Ascending aorta (tissue), 2 donors: ENCODE measurements at regions not wholly inside any gene's neighbourhood (a gene's known extent, or its start where the extent isn't known, plus 50 kb on each side); places are given as distances from the start of the nearest gene placed in this dataset.

Experiments
- DNase-seq, 2 donors: peaks; one replicate each; pipeline ENCODE4 v3.0.0-alpha.2; 2019; ENCODE audit warnings: low spot score in 2 of 2
- H3K27ac ChIP-seq, 2 donors: fragments of 200-600 bp; sonication (generic); one replicate each; pipeline ENCODE4 v1.5.1; 2016 to 2017; ENCODE audit warnings: mild to moderate bottlenecking in 1 of 2
- H3K27me3 ChIP-seq: fragments of 200-600 bp; sonication (generic); one replicate; pipeline ENCODE4 v1.5.1; 2017
- H3K36me3 ChIP-seq, 2 donors: fragments of 200-600 bp; sonication (generic); one replicate each; pipeline ENCODE4 v1.5.1; 2016
- H3K4me1 ChIP-seq, 2 donors: fragments of 200-600 bp; sonication (generic); one replicate each; pipeline ENCODE4 v1.5.1; 2016 to 2017; ENCODE audit warnings: mild to moderate bottlenecking in 1 of 2
- H3K4me3 ChIP-seq, 2 donors: fragments of 200-600 bp; sonication (generic); one replicate each; pipeline ENCODE4 v1.5.1; 2016 to 2017; ENCODE audit warnings: mild to moderate bottlenecking in 1 of 2
- H3K9me3 ChIP-seq, 2 donors: fragments of 200-600 bp; sonication (generic); one replicate each; pipeline ENCODE4 v1.5.1; 2016
- CTCF ChIP-seq, 3 experiments: fragments of 200-600 bp in 2 of 3; fragments of 450-650 bp in 1 of 3; sonication (generic) in 2 of 3; IDR thresholded peaks; one replicate each; pipeline ENCODE4 v1.5.1; 2016 to 2019; ENCODE audit warnings: antibody characterized with exemption in 3 of 3, mild to moderate bottlenecking in 1 of 3, moderate library complexity in 1 of 3
- intact Hi-C: fragments of 100-400 bp; cut with DNase I; formaldehyde crosslinking; loops from one replicate; pipeline ENCODE4 v1.15.1; 2023

GRCh38 chr2:176582176-176582575, 312.9 kb downstream of the MTX2 start:
- H3K9me3 ChIP-seq: no peaks in the 10 kb centered on the region
- intact Hi-C loops: no loop called here
- no peak overlapping the region for H3K4me3 ChIP-seq
- H3K27me3 ChIP-seq: no peaks in the 10 kb centered on the region
- no peak for TF ChIP-seq CTCF (IDR thresholded peaks at IDR 0.05)
- H3K4me1 ChIP-seq: no peaks in the 10 kb centered on the region
- H3K36me3 ChIP-seq: no peaks in the 10 kb centered on the region
- H3K27ac ChIP-seq: no peak overlapping the region
- no peak for DNase-seq

DNA sequence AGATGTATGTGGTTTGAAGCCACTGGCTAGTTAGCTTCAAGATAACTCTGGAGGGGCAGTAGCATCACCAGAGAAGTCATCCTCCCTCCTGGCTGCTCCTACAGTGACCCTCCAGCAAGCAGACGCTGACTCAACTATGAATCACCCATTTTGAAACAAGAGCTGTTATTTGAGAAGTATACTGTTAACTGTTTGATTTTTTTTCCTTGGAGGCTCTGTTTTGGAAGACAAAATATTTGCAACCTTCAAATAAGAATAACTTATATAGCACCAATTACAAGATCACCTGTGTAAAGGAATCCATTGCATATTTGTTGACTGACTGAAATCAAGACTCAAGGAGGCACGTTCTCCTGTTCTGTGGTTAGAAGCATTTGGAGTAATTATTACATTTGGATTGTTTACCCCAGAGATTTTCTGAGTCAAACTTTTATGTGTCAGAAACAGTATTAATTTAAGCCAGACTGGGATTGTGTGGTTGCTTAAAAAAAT, 313.8 kb downstream of the MTX2 start:
- no peak overlapping the region for H3K27ac ChIP-seq
- no peaks in the 10 kb centered on the region for H3K27me3 ChIP-seq
- intact Hi-C loops: no loop called here
- no peaks in the 10 kb centered on the region for H3K36me3 ChIP-seq
- TF ChIP-seq CTCF (IDR thresholded peaks at IDR 0.05): no peak
- no peak overlapping the region for H3K4me3 ChIP-seq
- no peaks in the 10 kb centered on the region for H3K9me3 ChIP-seq
- DNase-seq: no peak
- H3K4me1 ChIP-seq: no peaks in the 10 kb centered on the region

DNA sequence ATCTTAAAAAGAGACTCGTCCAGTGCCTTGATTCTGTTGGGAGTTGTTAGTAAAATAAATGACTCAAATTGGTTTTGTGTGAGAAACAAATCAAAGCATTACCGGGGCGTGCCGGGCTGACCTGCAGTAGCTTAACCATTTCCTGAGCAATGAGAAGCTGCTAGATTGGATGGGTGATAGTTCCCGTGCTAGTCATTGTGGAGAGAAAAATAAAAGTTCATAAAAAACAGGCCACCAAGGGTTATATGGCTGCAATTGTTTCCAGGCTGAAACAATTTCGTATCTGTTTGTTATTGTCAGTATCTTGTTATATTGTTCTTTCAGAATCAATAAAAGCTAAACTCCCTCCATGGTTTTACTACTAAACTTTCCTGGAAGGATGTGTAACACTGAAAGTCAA, 314.4 kb downstream of the MTX2 start:
- Histone ChIP-seq H3K36me3 (no peaks in the 10 kb centered on the region), H3K27me3 (no peaks in the 10 kb centered on the region), H3K9me3 (no peaks in the 10 kb centered on the region), H3K4me1 (no peaks in the 10 kb centered on the region), H3K27ac (no peak overlapping the region), H3K4me3 (no peak overlapping the region)
- intact Hi-C loops: no loop called here
- no peak for TF ChIP-seq CTCF (IDR thresholded peaks at IDR 0.05)
- DNase-seq: no peak

GRCh38 chr2:176584333-176584732, 315.1 kb downstream of the MTX2 start:
- no peak overlapping the region for H3K4me3 ChIP-seq
- intact Hi-C loops: no loop called here
- no peaks in the 10 kb centered on the region for H3K9me3 ChIP-seq
- H3K4me1 ChIP-seq: no peaks in the 10 kb centered on the region
- no peak for TF ChIP-seq CTCF (IDR thresholded peaks at IDR 0.05)
- no peaks in the 10 kb centered on the region for H3K36me3 ChIP-seq
- DNase-seq: no peak
- H3K27ac ChIP-seq: no peak overlapping the region
- no peaks in the 10 kb centered on the region for H3K27me3 ChIP-seq

GRCh38 chr2:176585291-176585690, 316.0 kb downstream of the MTX2 start:
- H3K4me1 ChIP-seq: no peaks in the 10 kb centered on the region
- no peak for TF ChIP-seq CTCF (IDR thresholded peaks at IDR 0.05)
- no peaks in the 10 kb centered on the region for H3K9me3 ChIP-seq
- intact Hi-C loops: no loop called here
- H3K36me3 ChIP-seq: no peaks in the 10 kb centered on the region
- no peak overlapping the region for H3K4me3 ChIP-seq
- H3K27me3 ChIP-seq: no peaks in the 10 kb centered on the region
- no peak overlapping the region for H3K27ac ChIP-seq
- DNase-seq: no peak

- no peaks in the 10 kb centered on the region for H3K36me3 ChIP-seq
These were observed 316.5 kb downstream of the MTX2 start for GRCh38 chr2:176585791-176586190.

More at GRCh38 chr2:176585791-176586190, 316.5 kb downstream of the MTX2 start:
- Histone ChIP-seq H3K4me3 (no peak overlapping the region), H3K27ac (no peak overlapping the region), H3K4me1 (no peaks in the 10 kb centered on the region), H3K9me3 (no peaks in the 10 kb centered on the region), H3K27me3 (no peaks in the 10 kb centered on the region)
- no peak for DNase-seq
- intact Hi-C loops: no loop called here
- no peak for TF ChIP-seq CTCF (IDR thresholded peaks at IDR 0.05)
